Activated B cell treated with CpG ODN at 0.5 μM for 24 hours (primary cell): ENCODE measurements at regions not wholly inside any gene's neighbourhood (a gene's known extent, or its start where the extent isn't known, plus 50 kb on each side); places are given as distances from the start of the nearest gene placed in this dataset.

ENCODE experiments used
- ATAC-seq: fragments of 200-7000 bp; cut with Tn5 transposase; one replicate; pipeline ENCODE4 v1.10.0; 2021; ENCODE audit warnings: low read depth, mild to moderate bottlenecking, moderate library complexity
- CTCF ChIA-PET: fragments of 350-600 bp; sonication (Branson Sonifier 250); formaldehyde crosslinking; loops from one replicate; lab custom pipeline; 2021; ENCODE audit warnings: antibody characterized with exemption; lab: Charles Lee
- POLR2A ChIA-PET: fragments of 350-600 bp; sonication (Branson Sonifier 250); formaldehyde crosslinking; loops from one replicate; lab custom pipeline; 2021; ENCODE audit warnings: antibody characterized with exemption; lab: Charles Lee
- DNase-seq: peaks from one replicate; pipeline ENCODE4 v3.0.0; 2022
- H3K27ac Mint-ChIP-seq: one replicate; pipeline ENCODE4 v1.8.0; 2020; ENCODE audit warnings: mixed read lengths
- H3K27me3 Mint-ChIP-seq: one replicate; pipeline ENCODE4 v1.8.0; 2021; ENCODE audit warnings: mixed read lengths
- H3K36me3 Mint-ChIP-seq: one replicate; pipeline ENCODE4 v1.8.0; 2021; ENCODE audit warnings: low read depth, mixed read lengths
- H3K4me1 Mint-ChIP-seq: one replicate; pipeline ENCODE4 v1.8.0; 2021; ENCODE audit warnings: mixed read lengths
- H3K4me3 Mint-ChIP-seq: one replicate; pipeline ENCODE4 v1.8.0; 2020; ENCODE audit warnings: mild to moderate bottlenecking, mixed read lengths
- H3K9me3 Mint-ChIP-seq: one replicate; pipeline ENCODE4 v1.8.0; 2020; ENCODE audit warnings: mixed read lengths
- CTCF ChIP-seq: fragments of 200-600 bp; IDR thresholded peaks from one replicate; pipeline ENCODE4 v1.8.0; 2022; ENCODE audit warnings: antibody characterized with exemption, mild to moderate bottlenecking
- intact Hi-C: fragments of 100-400 bp; cut with micrococcal nuclease; formaldehyde crosslinking; loops from one replicate; pipeline ENCODE4 v1.15.1; 2024

GRCh38 chr4:57205580-57205979 lies 95.4 kb upstream of the IGFBP7 start:
- H3K4me1 Mint-ChIP-seq: no peaks in the 10 kb centered on the region
- H3K4me3 Mint-ChIP-seq: no peak overlapping the region
- no peaks in the 10 kb centered on the region for H3K9me3 Mint-ChIP-seq
- ATAC-seq: no peak
- ChIA-PET CTCF (no interaction called here), POLR2A (no interaction called here)
- H3K27me3 Mint-ChIP-seq: peaks cover 2% of the 10 kb centered on the region
- no peaks in the 10 kb centered on the region for H3K36me3 Mint-ChIP-seq
- no peak for TF ChIP-seq CTCF
- DNase-seq: no peak
- no peak overlapping the region for H3K27ac Mint-ChIP-seq
- intact Hi-C loops: no loop called here

- ChIA-PET POLR2A (no interaction called here), CTCF (interaction anchor here (1.0 to 1.4 kb wide), 2 partner anchors 10 to 37 kb away, joined by 3 to 4 read pairs; no protein-coding TSS in a partner anchor)
Observed at GRCh38 chr4:57200799-57201327, 90.7 kb upstream of the IGFBP7 start.

GRCh38 chr4:57199267-57199666 lies 89.1 kb upstream of the IGFBP7 start:
- Mint-ChIP-seq H3K4me3 (no peak overlapping the region), H3K36me3 (no peaks in the 10 kb centered on the region), H3K27me3 (peaks cover 10% of the 10 kb centered on the region), H3K27ac (no peak overlapping the region), H3K4me1 (no peaks in the 10 kb centered on the region), H3K9me3 (no peaks in the 10 kb centered on the region)
- no peak for TF ChIP-seq CTCF
- intact Hi-C loops: no loop called here
- ATAC-seq (no peak), DNase-seq (no peak)
- ChIA-PET POLR2A (no interaction called here), CTCF (interaction anchor here (1.2 kb wide), 1 partner anchor 35 kb away, joined by 3 read pairs; no protein-coding TSS in a partner anchor)

More at GRCh38 chr4:57200799-57201327, 90.7 kb upstream of the IGFBP7 start:
- H3K27me3 Mint-ChIP-seq: peaks cover 9% of the 10 kb centered on the region
- no peak for ATAC-seq
- no peak overlapping the region for H3K27ac Mint-ChIP-seq
- intact Hi-C loops: no loop called here
- H3K4me3 Mint-ChIP-seq: no peak overlapping the region
- TF ChIP-seq CTCF: no peak
- no peaks in the 10 kb centered on the region for H3K4me1 Mint-ChIP-seq
- no peak for DNase-seq
- H3K9me3 Mint-ChIP-seq: no peaks in the 10 kb centered on the region
- H3K36me3 Mint-ChIP-seq: no peaks in the 10 kb centered on the region

GRCh38 chr4:57195622-57196021 lies 85.4 kb upstream of the IGFBP7 start:
- peaks cover 14% of the 10 kb centered on the region for H3K27me3 Mint-ChIP-seq
- TF ChIP-seq CTCF: no peak
- no peak for ATAC-seq
- no peak overlapping the region for H3K4me3 Mint-ChIP-seq
- H3K4me1 Mint-ChIP-seq: no peaks in the 10 kb centered on the region
- no peak overlapping the region for H3K27ac Mint-ChIP-seq
- no peaks in the 10 kb centered on the region for H3K36me3 Mint-ChIP-seq
- intact Hi-C loops: no loop called here
- no peaks in the 10 kb centered on the region for H3K9me3 Mint-ChIP-seq
- no peak for DNase-seq
- POLR2A ChIA-PET: no interaction called here
- CTCF ChIA-PET: no interaction called here

- ATAC-seq (no peak), DNase-seq (no peak)
- no peak overlapping the region for H3K4me3 Mint-ChIP-seq
- no peaks in the 10 kb centered on the region for H3K9me3 Mint-ChIP-seq
- intact Hi-C loops: no loop called here
- ChIA-PET POLR2A (no interaction called here), CTCF (no interaction called here)
- H3K4me1 Mint-ChIP-seq: no peaks in the 10 kb centered on the region
- no peak for TF ChIP-seq CTCF
- H3K36me3 Mint-ChIP-seq: no peaks in the 10 kb centered on the region
- peaks cover 13% of the 10 kb centered on the region for H3K27me3 Mint-ChIP-seq
- no peak overlapping the region for H3K27ac Mint-ChIP-seq
Observed at GRCh38 chr4:57194068-57194611, 84.0 kb upstream of the IGFBP7 start.
